B cell (primary cell): ENCODE measurements at regions not wholly inside any gene's neighbourhood (a gene's known extent, or its start where the extent isn't known, plus 50 kb on each side); places are given as distances from the start of the nearest gene placed in this dataset.

ENCODE experiments used
- EZH2 ChIP-seq: IDR thresholded peaks from 2 replicates; pipeline ENCODE4 v1.6.1; 2012; ENCODE audit warnings: borderline replicate concordance, low read depth, mild to moderate bottlenecking, moderate library complexity, low read length; ENCODE audit not compliant: insufficient read depth, poor library complexity, severe bottlenecking
- TF ChIP-seq, protein P1 (sequence below): fragments of 200-600 bp; IDR thresholded peaks from one replicate; pipeline ENCODE4 v1.8.0; 2022; ENCODE audit warnings: antibody characterized with exemption, mild to moderate bottlenecking

DNA sequence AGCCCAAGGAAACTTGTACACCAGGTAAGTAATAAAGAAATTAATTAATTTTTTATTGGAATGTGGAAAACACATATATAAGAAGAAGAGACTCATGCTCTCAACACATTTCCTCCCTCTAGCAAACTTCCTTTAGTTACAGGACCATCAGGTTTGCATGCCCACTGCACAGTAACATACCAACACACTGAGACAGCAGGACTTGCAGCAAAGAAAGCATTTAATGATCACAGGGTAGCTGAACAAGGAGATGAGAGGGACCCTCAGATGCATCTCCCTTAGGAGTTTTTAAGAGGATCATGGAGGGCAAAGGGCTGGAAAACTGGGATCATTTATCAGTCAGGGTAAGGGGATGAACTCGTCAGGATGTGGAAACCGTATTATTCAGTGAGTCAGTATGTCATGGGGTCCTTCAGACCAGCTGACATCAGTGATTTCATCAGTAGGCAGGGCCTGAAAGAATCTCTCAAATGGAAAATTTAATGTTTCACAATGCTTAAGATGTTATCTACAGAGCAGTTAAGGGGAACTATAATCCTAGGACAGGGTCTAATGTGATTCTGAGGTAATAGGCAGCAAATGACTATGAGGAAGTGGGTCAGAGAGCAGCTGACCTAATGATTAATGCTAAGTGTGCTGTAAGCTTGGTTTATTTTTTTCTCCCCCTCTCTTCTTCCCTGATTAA, 193.8 kb upstream of the RND3 start:
- TF ChIP-seq, protein P1, sequence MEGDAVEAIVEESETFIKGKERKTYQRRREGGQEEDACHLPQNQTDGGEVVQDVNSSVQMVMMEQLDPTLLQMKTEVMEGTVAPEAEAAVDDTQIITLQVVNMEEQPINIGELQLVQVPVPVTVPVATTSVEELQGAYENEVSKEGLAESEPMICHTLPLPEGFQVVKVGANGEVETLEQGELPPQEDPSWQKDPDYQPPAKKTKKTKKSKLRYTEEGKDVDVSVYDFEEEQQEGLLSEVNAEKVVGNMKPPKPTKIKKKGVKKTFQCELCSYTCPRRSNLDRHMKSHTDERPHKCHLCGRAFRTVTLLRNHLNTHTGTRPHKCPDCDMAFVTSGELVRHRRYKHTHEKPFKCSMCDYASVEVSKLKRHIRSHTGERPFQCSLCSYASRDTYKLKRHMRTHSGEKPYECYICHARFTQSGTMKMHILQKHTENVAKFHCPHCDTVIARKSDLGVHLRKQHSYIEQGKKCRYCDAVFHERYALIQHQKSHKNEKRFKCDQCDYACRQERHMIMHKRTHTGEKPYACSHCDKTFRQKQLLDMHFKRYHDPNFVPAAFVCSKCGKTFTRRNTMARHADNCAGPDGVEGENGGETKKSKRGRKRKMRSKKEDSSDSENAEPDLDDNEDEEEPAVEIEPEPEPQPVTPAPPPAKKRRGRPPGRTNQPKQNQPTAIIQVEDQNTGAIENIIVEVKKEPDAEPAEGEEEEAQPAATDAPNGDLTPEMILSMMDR = no peak
- no peak for TF ChIP-seq EZH2
